KMS-11 (cell line): ENCODE measurements at regions not wholly inside any gene's neighbourhood (a gene's known extent, or its start where the extent isn't known, plus 50 kb on each side); places are given as distances from the start of the nearest gene placed in this dataset.

ENCODE experiments used
- H2AFZ ChIP-seq: fragments of 200-600 bp; sonication (generic); 2 replicates; pipeline ENCODE4 v1.6.1; 2016; ENCODE audit warnings: antibody characterized with exemption, mixed run types, low read depth
- H3K27ac ChIP-seq: fragments of 200-600 bp; sonication (generic); 2 replicates; pipeline ENCODE4 v1.6.1; 2016; ENCODE audit warnings: mild to moderate bottlenecking, mixed run types
- H3K27me3 ChIP-seq: fragments of 200-600 bp; sonication (generic); 2 replicates; pipeline ENCODE4 v1.6.1; 2017; ENCODE audit warnings: mild to moderate bottlenecking, low read depth, mixed run types, moderate library complexity; ENCODE audit not compliant: insufficient read depth
- H3K36me3 ChIP-seq: fragments of 200-600 bp; sonication (generic); 2 replicates; pipeline ENCODE4 v1.6.1; 2017; ENCODE audit warnings: mild to moderate bottlenecking, mixed run types; ENCODE audit not compliant: insufficient read depth
- H3K4me1 ChIP-seq: fragments of 200-600 bp; sonication (generic); 2 replicates; pipeline ENCODE4 v1.6.1; 2016; ENCODE audit warnings: mild to moderate bottlenecking, low read depth, mixed run types; ENCODE audit not compliant: poor library complexity, severe bottlenecking
- H3K4me2 ChIP-seq: fragments of 200-600 bp; sonication (generic); 2 replicates; pipeline ENCODE4 v1.7.0; 2016; ENCODE audit warnings: mild to moderate bottlenecking, mixed run types
- H3K4me3 ChIP-seq: fragments of 200-600 bp; sonication (generic); IDR thresholded peaks from 2 replicates; pipeline ENCODE4 v1.6.1; 2017; ENCODE audit warnings: low read depth, low read length, mixed read lengths; ENCODE audit not compliant: insufficient read depth
- H3K79me2 ChIP-seq: fragments of 200-600 bp; sonication (generic); 2 replicates; pipeline ENCODE4 v1.6.1; 2016; ENCODE audit warnings: low read depth, mixed run types; ENCODE audit not compliant: insufficient read depth
- H3K9ac ChIP-seq: fragments of 200-600 bp; sonication (generic); 2 replicates; pipeline ENCODE4 v1.6.1; 2016; ENCODE audit warnings: mild to moderate bottlenecking, mixed run types
- H4K20me1 ChIP-seq: fragments of 200-600 bp; sonication (generic); 2 replicates; pipeline ENCODE4 v1.6.1; 2016; ENCODE audit warnings: mild to moderate bottlenecking, mixed run types; ENCODE audit not compliant: insufficient read depth
- CTCF ChIP-seq: fragments of 200-600 bp; sonication (generic); conservative IDR thresholded peaks from 2 replicates; pipeline ENCODE4 v1.6.1; 2017; ENCODE audit warnings: low read depth, mild to moderate bottlenecking, antibody characterized with exemption, low read length, moderate library complexity, mixed read lengths

DNA sequence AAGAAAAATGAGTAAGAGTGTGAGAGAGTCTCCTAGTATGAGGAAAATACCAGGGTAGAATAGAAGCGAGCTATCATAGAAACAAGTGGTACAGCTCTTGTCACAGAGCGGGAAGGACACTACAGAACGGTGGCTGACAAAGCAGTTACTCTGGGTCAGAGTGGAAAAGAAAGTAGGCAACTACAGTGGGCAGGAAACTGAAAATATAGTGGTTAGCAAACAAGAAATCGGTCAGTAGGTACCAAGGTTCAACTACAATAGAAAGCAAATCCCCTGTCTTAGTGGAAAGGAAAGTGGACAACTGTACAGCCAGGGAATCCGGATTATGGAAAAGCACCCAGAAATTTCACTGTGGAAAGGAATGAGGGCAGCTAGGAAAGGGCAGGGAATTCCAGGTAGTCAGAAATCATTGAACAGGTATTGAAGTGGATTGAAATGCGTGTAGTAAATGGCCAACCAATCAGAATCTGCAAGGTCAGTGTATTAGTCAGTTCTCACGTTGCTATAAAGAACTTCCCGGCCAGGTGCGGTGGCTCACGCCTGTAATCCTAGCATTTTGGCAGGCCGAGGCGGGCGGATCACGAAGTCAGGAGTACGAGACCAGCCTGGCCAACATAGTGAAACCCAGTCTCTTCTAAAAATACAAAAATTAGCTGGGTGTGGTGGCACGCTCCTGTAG, 219.6 kb upstream of the DIAPH2 start:
- Histone ChIP-seq H3K4me3 (no peak overlapping the region), H3K4me2 (no peak overlapping the region), H4K20me1 (no peaks in the 10 kb centered on the region), H3K9ac (no peak overlapping the region), H3K79me2 (no peaks in the 10 kb centered on the region), H3K27ac (no peak overlapping the region), H2AFZ (no peak overlapping the region), H3K36me3 (no peaks in the 10 kb centered on the region), H3K27me3 (no peaks in the 10 kb centered on the region), H3K4me1 (no peaks in the 10 kb centered on the region)
- TF ChIP-seq CTCF, result no peak

DNA sequence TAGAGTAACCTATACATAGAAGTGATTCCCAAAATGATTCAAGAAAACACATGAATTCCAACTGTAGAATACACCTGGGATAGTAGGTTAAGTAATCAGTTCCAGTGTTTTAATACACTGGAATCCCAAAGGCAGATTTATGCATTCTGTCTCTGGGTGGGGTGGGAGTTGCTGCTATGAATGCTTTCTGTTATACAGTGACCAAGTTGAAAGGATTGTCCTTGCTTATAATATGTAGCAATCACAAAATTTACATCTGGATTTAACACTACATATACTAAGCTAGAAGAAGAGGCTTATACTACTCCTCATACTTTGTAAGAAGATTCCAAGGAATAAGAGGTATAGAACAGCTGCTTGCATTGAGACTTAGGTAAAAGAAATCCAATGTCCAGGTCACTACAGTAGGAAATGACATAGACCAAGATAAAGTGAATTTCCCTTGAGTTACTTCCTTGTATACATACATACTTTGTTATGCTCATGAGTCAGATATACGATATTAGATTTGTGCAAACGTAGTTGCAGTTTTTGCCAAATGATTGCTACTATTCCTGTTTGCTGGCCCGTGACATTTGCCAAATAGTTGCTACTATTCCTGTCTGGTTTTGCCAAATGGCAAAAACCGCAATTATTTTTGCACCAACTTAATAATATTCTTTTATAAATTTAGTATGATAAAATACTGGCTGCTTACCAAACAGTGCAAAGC, 210.5 kb upstream of the DIAPH2 start:
- Histone ChIP-seq H3K27me3 (no peaks in the 10 kb centered on the region), H3K4me2 (no peak overlapping the region), H3K4me1 (no peaks in the 10 kb centered on the region), H4K20me1 (no peaks in the 10 kb centered on the region), H3K27ac (no peak overlapping the region), H3K9ac (no peak overlapping the region), H2AFZ (no peak overlapping the region), H3K36me3 (no peaks in the 10 kb centered on the region), H3K4me3 (no peak overlapping the region), H3K79me2 (no peaks in the 10 kb centered on the region)
- TF ChIP-seq CTCF, result no peak

- Histone ChIP-seq H3K4me2 (no peak overlapping the region), H2AFZ (no peak overlapping the region)
Observed at GRCh38 chrX:96474741-96475125, 209.9 kb upstream of the DIAPH2 start.

DNA sequence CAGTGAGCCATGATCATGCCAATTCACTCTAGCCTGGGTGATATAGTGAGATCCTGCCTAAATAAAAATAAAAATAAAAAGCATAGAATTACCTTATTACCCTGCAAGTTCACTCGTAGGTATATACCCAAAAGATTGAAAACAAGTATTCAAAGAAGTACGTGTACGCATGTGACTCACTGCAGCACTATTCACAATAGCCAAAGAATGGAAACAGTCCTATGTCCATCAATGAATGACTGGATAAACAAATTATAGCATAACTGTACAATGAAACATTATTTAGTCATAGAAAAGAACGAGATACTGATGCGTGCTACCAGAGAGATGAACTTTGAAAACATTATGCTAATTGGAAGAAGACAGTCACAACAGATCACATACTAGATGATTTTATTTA, 204.6 kb upstream of the DIAPH2 start:
- Histone ChIP-seq H3K9ac (no peak overlapping the region), H3K27me3 (no peaks in the 10 kb centered on the region), H3K36me3 (no peaks in the 10 kb centered on the region), H3K4me1 (no peaks in the 10 kb centered on the region), H3K4me2 (no peak overlapping the region), H3K79me2 (no peaks in the 10 kb centered on the region), H3K4me3 (no peak overlapping the region), H4K20me1 (no peaks in the 10 kb centered on the region), H3K27ac (no peak overlapping the region), H2AFZ (no peak overlapping the region)
- TF ChIP-seq CTCF, result no peak

More at GRCh38 chrX:96474741-96475125, 209.9 kb upstream of the DIAPH2 start:
- H3K36me3 ChIP-seq, result no peaks in the 10 kb centered on the region
- H4K20me1 ChIP-seq, result no peaks in the 10 kb centered on the region
- no peaks in the 10 kb centered on the region for H3K27me3 ChIP-seq
- no peak overlapping the region for H3K4me3 ChIP-seq
- no peak overlapping the region for H3K27ac ChIP-seq
- H3K9ac ChIP-seq, result no peak overlapping the region
- no peaks in the 10 kb centered on the region for H3K79me2 ChIP-seq
- TF ChIP-seq CTCF, result no peak
- H3K4me1 ChIP-seq, result no peaks in the 10 kb centered on the region
